HG03439 (cell line): ENCODE measurements at regions not wholly inside any gene's neighbourhood (a gene's known extent, or its start where the extent isn't known, plus 50 kb on each side); places are given as distances from the start of the nearest gene placed in this dataset.
"Not testable (repeated sequence)": the region's sequence is repeated elsewhere in the genome, so short reads cannot be mapped to it uniquely, and the experiment has no call there.

ENCODE experiments used
- ATAC-seq: cut with Tn5 transposase; IDR thresholded peaks from one replicate; pipeline ENCODE4 v1.9.1; 2021; ENCODE audit warnings: mild to moderate bottlenecking, moderate library complexity; ENCODE audit not compliant: unreplicated experiment

GRCh38 chr7:55261386-55261770, 103.8 kb upstream of the LANCL2 start:
- no peak for ATAC-seq

- ATAC-seq, result not testable (repeated sequence)
Measured at GRCh38 chr7:55265328-55265727, 99.8 kb upstream of the LANCL2 start.

- ATAC-seq, result no peak
Measured at GRCh38 chr7:55265836-55266642, 99.1 kb upstream of the LANCL2 start.

DNA sequence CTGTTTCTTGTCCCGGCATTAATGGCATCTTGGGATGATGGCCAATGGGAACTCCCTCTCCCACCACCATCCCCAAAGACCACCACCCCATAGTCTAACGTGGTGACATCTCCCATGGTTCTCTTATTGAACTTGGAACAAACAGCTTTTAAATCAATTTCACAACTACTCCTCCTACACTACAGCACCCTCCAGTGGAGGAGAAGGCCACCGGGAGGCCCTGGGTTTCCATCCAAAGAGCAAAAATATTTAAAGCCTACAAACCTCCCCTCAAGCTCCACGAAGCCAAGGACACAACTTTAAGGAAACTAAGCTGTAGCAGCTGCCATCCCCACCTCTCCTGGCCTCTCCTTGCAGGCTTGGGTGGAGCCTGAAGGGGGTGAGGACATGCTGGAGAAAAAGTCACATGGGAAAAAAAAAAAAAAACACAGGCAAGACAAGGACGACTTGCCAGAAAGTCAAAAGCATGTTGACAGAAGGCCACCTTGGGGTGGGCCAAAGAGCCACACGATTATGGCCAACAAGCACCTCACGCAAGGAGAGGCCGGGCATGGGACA, 94.0 kb upstream of the LANCL2 start:
- no peak for ATAC-seq

GRCh38 chr7:55271661-55272060, 93.5 kb upstream of the LANCL2 start:
- ATAC-seq, result no peak

- no peak for ATAC-seq
Measured at GRCh38 chr7:55272328-55272727, 92.8 kb upstream of the LANCL2 start.

GRCh38 chr7:55273186-55273980, 91.8 kb upstream of the LANCL2 start:
- no peak for ATAC-seq

- no peak for ATAC-seq
Measured at GRCh38 chr7:55274156-55274555, 91.0 kb upstream of the LANCL2 start.

DNA sequence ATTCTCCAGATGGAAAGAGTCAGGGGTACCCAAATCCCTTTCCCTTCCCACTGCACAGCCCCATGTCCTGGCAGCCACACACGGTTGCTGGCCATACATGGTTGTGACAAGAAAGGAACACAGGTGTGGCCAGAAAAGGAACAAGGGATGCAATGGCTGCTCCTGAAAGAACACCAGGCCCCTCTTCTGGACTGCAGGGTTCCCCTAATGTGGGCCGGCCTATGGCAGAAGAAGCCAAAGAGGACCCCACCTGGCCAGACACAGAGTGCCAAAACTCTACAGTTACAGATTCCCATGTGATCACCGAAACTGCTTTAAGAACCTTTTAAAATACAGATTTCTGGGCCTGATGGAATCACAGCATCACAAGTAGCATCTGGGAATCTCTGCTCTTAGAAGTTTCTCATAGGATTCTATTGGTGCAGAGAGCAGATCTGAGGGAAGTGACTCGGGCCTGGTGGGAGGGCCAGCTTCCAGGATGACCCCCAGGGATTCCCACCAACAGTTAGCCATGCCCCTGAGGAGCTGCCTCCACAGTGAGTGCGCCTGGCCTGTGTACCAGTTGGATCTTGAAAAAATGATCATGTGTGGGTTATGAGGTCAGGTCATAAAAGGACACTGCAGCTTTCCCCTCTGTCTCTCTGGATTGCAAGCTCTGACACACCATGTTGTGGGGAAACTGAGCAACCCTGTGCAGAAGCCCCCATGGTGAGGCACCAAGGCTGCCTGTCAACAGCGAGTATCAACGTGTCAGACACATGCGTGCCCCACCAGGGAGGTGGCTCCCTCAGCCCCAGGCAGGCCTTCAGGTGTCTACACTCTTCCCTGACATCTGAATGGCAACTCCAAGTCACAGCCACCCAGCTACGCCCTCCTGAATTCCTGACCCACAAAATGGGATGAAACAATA, 89.6 kb upstream of the LANCL2 start:
- no peak for ATAC-seq

DNA sequence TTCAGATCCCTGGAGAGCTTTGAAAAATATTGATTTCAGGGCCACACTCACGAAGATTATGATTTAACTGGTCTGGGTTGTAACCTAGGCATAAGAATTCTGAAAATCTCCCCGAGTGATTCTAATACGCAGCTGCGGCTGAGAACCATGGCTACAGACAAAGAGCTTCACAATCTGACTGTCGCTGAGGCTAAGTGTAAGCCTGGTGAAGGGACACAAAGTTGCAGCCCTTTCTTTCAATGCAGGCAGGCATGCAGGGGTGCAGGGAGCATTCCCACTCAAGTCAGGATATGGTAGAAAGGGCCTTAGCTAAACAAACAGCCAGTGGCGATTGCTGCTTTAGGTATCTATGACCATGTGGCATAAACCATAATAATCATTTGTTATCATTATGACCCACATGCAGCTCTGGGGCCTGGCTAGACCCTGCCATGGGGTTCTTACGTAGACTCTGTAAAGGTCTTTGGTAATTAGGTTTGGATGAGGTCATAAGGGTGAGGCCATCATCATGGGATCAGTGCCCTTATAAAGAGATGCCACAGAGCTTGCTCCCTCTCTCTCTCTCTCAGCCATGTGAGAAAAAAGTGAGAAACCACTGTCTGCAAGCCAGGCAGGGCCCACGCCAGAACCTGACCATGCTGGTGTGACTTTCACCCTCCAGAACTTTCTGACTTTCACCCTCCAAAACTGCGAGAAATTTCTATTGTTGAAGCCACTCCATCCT, 88.4 kb upstream of the LANCL2 start:
- ATAC-seq, result no peak

GRCh38 chr7:55277916-55278315, 87.2 kb upstream of the LANCL2 start:
- no peak for ATAC-seq

DNA sequence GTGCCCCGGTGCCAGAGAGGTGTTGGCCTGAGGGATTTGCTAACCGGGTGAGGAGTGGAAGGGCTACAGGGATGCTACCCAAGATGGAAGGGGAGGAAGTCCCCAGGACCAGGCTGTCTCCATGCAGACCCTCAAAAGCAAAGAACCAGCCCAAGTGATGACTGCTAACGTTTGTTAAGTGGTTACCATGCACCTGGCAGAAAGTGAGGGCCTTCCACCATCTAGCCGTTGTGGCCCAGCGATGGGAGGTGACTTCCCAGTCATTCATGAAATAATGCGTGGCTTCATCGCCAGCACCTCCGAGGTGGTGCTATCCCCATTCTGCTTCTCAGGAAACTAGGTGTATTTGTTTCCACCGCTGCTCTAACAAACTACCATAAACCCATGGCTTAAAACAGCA, 86.8 kb upstream of the LANCL2 start:
- ATAC-seq, result no peak

DNA sequence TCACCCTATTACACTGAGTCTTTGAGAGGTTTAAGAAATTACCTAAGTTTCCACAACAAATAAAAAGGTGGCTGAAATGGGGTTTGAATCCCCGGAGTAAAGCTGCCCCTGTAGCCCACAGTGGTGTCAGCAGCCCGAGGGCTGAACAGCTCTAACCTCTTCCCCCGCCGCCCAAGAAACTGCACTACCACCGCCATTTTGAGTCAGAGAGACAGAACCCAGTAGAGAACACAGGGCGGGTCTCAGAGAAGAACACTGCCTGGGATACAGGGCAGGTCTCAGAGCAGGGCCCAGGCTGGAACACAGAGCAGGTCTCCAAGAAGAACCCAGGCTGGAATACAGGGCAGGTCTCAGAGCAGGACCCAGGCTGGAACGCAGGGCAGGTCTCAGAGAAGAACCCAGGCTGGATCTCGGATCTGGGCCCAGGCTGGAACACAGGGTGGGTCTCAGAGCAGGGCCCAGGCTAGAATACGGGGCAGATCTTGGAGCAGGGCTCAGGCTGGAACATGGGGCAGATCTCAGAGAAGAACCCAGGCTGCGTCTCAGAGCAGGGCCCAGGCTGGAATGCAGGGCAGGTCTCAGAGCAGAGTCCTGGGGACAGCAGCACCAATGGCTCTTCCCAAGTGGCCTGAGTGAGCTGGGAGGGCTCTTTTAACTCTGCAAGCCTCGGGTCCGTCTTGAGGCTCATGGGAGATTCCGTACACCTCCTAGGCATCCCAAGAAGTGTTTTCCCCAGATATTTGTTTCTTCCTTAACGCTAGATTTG, 85.9 kb upstream of the LANCL2 start:
- no peak for ATAC-seq

DNA sequence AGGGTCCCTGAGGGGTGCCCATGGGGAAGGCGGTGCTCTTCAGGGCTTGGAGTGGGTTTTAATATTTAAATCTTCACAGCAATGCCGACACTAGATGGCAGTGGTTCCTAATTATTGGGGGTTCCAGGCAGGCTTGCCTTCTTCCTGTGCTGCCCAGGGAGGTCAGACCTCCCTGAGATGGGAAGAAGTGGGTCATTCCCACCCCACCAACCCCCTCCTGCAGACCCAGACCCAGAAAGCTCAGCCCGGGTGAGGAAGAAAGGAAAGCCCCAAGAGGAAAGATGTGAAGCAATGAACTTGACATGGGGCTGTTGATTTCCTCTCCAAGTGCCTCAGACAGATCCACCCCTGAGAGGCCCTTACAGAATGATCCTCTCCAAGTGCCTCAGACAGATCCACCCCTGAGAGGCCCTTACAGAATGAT, 85.1 kb upstream of the LANCL2 start:
- ATAC-seq, result peak; percentile 83

GRCh38 chr7:55285665-55286064, 79.5 kb upstream of the LANCL2 start:
- no peak for ATAC-seq

GRCh38 chr7:55286666-55287065, 78.5 kb upstream of the LANCL2 start:
- no peak for ATAC-seq

GRCh38 chr7:55288070-55288824, 76.9 kb upstream of the LANCL2 start:
- ATAC-seq, result peak; percentile 64

- no peak for ATAC-seq
Measured at GRCh38 chr7:55296070-55296469, 69.1 kb upstream of the LANCL2 start.
